GM19239 (cell line): ENCODE measurements at regions not wholly inside any gene's neighbourhood (a gene's known extent, or its start where the extent isn't known, plus 50 kb on each side); places are given as distances from the start of the nearest gene placed in this dataset.
"Not testable (repeated sequence)": the region's sequence is repeated elsewhere in the genome, so short reads cannot be mapped to it uniquely, and the experiment has no call there.

Source experiments
- DNase-seq: peaks from one replicate; pipeline ENCODE4 v3.0.0; 2011; ENCODE audit warnings: low spot score; ENCODE audit not compliant: insufficient read length
- FAIRE-seq: peaks from 2 replicates; lab custom pipeline; 2011; peaks lifted over from hg19 to GRCh38; lab: Jason Lieb, UNC

- DNase-seq: no peak
- no peak for FAIRE-seq
These were observed 199.2 kb upstream of the CFAP20DC start for GRCh38 chr3:59249004-59249403.

GRCh38 chr3:59247402-59247841, 197.6 kb upstream of the CFAP20DC start:
- DNase-seq: no peak
- FAIRE-seq: peak; percentile 71

- FAIRE-seq (no peak), DNase-seq (no peak)
These were observed 197.0 kb upstream of the CFAP20DC start for GRCh38 chr3:59246719-59247401.

- no peak for FAIRE-seq
- no peak for DNase-seq
These were observed 196.2 kb upstream of the CFAP20DC start for GRCh38 chr3:59245859-59246501.

GRCh38 chr3:59245300-59245858, 195.6 kb upstream of the CFAP20DC start:
- FAIRE-seq (no peak), DNase-seq (no peak)

- no peak for FAIRE-seq
- DNase-seq: no peak
These were observed 194.5 kb upstream of the CFAP20DC start for GRCh38 chr3:59244343-59244742.

- FAIRE-seq: no peak
- DNase-seq: no peak
These were observed 193.7 kb upstream of the CFAP20DC start for GRCh38 chr3:59243476-59243875.

- FAIRE-seq (no peak), DNase-seq (no peak)
These were observed 190.9 kb upstream of the CFAP20DC start for GRCh38 chr3:59240666-59241255.

GRCh38 chr3:59237121-59237520, 187.3 kb upstream of the CFAP20DC start:
- FAIRE-seq: no peak

GRCh38 chr3:59235634-59236012, 185.8 kb upstream of the CFAP20DC start:
- peak; percentile 73 for FAIRE-seq
- no peak for DNase-seq

More at GRCh38 chr3:59237121-59237520, 187.3 kb upstream of the CFAP20DC start:
- no peak for DNase-seq

- FAIRE-seq (peak; percentile 31), DNase-seq (no peak)
These were observed 185.2 kb upstream of the CFAP20DC start for GRCh38 chr3:59234884-59235633.

- FAIRE-seq, DNase-seq: not testable (repeated sequence)
These were observed 180.6 kb upstream of the CFAP20DC start for GRCh38 chr3:59230379-59230778.

- no peak for DNase-seq
- no peak for FAIRE-seq
These were observed 164.0 kb upstream of the CFAP20DC start for GRCh38 chr3:59213860-59214259.

GRCh38 chr3:59212128-59212779, 162.4 kb upstream of the CFAP20DC start:
- DNase-seq (peak; percentile 20), FAIRE-seq (peak; percentile 77)

- FAIRE-seq: no peak
- DNase-seq: no peak
These were observed 160.4 kb upstream of the CFAP20DC start for GRCh38 chr3:59210260-59210659.

- no peak for DNase-seq
- no peak for FAIRE-seq
These were observed 142.6 kb upstream of the CFAP20DC start for GRCh38 chr3:59192473-59192872.

- no peak for DNase-seq
- FAIRE-seq: no peak
These were observed 141.8 kb upstream of the CFAP20DC start for GRCh38 chr3:59191651-59192050.

- no peak for DNase-seq
These were observed 140.1 kb upstream of the CFAP20DC start for GRCh38 chr3:59189939-59190338.

GRCh38 chr3:59189526-59189925, 139.7 kb upstream of the CFAP20DC start:
- FAIRE-seq (no peak), DNase-seq (no peak)

More at GRCh38 chr3:59189939-59190338, 140.1 kb upstream of the CFAP20DC start:
- no peak for FAIRE-seq

GRCh38 chr3:59186725-59187124, 136.9 kb upstream of the CFAP20DC start:
- no peak for FAIRE-seq
- DNase-seq: no peak
